Type B pancreatic cell (in vitro differentiated cells): ENCODE measurements at regions not wholly inside any gene's neighbourhood (a gene's known extent, or its start where the extent isn't known, plus 50 kb on each side); places are given as distances from the start of the nearest gene placed in this dataset.

Experiments
- DNase-seq: peaks from one replicate; pipeline ENCODE4 v3.0.0; 2021; ENCODE audit warnings: mixed read lengths; ENCODE audit not compliant: unreplicated experiment; ENCODE audit errors: extremely low spot score
- H3K27ac Mint-ChIP-seq: 2 replicates; pipeline ENCODE4 v1.8.0; 2021; ENCODE audit warnings: mild to moderate bottlenecking, mixed read lengths
- H3K27me3 Mint-ChIP-seq: 2 replicates; pipeline ENCODE4 v1.8.0; 2021; ENCODE audit warnings: mixed read lengths
- H3K36me3 Mint-ChIP-seq: 2 replicates; pipeline ENCODE4 v1.8.0; 2021; ENCODE audit warnings: mixed read lengths
- H3K4me1 Mint-ChIP-seq: one replicate; pipeline ENCODE4 v1.8.0; 2021; ENCODE audit warnings: mixed read lengths; ENCODE audit not compliant: unreplicated experiment
- H3K4me3 Mint-ChIP-seq: 2 replicates; pipeline ENCODE4 v1.8.0; 2021; ENCODE audit warnings: mild to moderate bottlenecking, mixed read lengths
- H3K9me3 Mint-ChIP-seq: 2 replicates; pipeline ENCODE4 v1.8.0; 2021; ENCODE audit warnings: mixed read lengths
- TF ChIP-seq, protein P1 (sequence below): fragments of 200-600 bp; sonication (generic); conservative IDR thresholded peaks from 2 replicates; pipeline ENCODE4 v1.5.0; 2021; ENCODE audit warnings: antibody characterized with exemption, mild to moderate bottlenecking

DNA sequence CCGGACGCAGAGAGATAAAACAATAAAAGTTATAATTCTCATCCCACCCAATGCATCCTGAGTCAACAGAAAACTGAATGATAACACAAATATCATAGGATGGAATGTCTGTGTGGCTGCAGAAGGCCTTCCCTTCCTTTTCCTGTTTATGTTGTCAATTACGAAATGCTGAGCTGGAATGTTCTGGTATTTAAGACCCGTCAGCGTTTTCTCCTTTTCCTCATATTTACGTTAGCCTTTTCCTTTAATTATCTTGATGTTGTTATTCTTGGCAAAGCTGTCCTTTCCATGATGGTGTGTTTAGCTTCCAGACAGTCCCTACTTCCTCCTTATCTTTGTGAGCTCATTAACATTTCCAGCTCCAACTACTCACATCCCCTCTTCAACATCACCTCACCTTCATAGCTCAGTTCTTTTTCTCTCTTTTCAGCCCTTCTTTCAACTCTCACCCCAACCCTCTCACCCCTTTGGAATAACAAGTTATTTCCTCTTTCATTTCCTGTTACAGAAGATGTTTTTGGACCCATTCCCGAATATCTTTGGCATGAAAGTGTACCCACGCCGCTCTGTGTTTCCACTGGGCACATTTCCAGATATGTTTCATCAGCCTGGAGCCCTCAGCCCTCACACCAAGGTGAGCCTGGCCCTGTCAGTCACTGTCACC, 221.6 kb downstream of the NR2F1-AS1 start:
- H3K4me3 Mint-ChIP-seq: no peak overlapping the region
- no peaks in the 10 kb centered on the region for H3K36me3 Mint-ChIP-seq
- peaks cover 15% of the 10 kb centered on the region for H3K4me1 Mint-ChIP-seq
- peak overlapping the region; percentile 12 for H3K27ac Mint-ChIP-seq
- TF ChIP-seq, protein P1, sequence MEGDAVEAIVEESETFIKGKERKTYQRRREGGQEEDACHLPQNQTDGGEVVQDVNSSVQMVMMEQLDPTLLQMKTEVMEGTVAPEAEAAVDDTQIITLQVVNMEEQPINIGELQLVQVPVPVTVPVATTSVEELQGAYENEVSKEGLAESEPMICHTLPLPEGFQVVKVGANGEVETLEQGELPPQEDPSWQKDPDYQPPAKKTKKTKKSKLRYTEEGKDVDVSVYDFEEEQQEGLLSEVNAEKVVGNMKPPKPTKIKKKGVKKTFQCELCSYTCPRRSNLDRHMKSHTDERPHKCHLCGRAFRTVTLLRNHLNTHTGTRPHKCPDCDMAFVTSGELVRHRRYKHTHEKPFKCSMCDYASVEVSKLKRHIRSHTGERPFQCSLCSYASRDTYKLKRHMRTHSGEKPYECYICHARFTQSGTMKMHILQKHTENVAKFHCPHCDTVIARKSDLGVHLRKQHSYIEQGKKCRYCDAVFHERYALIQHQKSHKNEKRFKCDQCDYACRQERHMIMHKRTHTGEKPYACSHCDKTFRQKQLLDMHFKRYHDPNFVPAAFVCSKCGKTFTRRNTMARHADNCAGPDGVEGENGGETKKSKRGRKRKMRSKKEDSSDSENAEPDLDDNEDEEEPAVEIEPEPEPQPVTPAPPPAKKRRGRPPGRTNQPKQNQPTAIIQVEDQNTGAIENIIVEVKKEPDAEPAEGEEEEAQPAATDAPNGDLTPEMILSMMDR: no peak
- no peaks in the 10 kb centered on the region for H3K9me3 Mint-ChIP-seq
- H3K27me3 Mint-ChIP-seq: peaks cover 2% of the 10 kb centered on the region
- no peak for DNase-seq

DNA sequence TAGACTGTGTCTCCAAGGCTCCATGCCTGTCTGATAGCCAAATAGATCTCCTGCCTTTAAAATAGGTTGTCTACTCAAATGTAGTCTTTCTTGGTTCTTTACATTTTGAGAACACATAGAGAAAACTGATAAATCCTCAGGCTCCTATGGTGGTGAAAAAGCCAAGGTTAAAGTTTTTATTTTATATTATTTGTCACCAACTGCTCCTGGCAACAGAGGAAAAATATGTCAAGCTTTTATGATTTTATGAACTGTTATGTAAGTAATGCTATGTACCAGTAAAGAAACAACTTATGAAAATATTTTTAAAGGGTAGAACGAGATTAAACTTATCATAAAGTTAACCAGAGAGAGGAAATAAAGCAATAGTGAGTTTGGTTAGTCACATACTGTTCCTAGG, 222.8 kb downstream of the NR2F1-AS1 start:
- H3K4me3 Mint-ChIP-seq: no peak overlapping the region
- TF ChIP-seq, protein P1: no peak
- no peak for DNase-seq
- no peak overlapping the region for H3K27ac Mint-ChIP-seq
- H3K27me3 Mint-ChIP-seq: peaks cover 2% of the 10 kb centered on the region
- H3K9me3 Mint-ChIP-seq: no peaks in the 10 kb centered on the region
- H3K36me3 Mint-ChIP-seq: no peaks in the 10 kb centered on the region
- peaks cover 10% of the 10 kb centered on the region for H3K4me1 Mint-ChIP-seq

DNA sequence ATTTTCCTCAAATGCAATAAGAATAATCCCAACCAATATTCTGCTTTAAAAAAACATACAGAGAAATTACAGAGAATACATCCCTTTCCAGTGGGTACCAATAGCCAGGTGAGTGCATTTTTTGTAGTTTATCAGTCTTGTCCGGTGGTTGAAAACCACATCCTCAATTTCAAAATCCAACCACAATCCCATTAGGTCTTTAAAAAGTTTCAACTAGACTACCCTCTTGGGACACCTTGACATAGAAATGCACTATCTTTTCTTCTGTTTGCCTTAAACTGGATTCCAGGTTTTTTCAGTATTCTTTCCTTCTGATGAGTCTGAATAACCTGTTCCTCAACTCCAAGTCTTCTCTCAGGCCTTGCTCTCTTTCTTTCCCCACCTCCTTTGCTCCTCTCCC, 223.3 kb downstream of the NR2F1-AS1 start:
- Mint-ChIP-seq H3K36me3 (no peaks in the 10 kb centered on the region), H3K4me1 (peaks cover 10% of the 10 kb centered on the region), H3K4me3 (no peak overlapping the region), H3K27ac (no peak overlapping the region), H3K27me3 (peaks cover 2% of the 10 kb centered on the region), H3K9me3 (no peaks in the 10 kb centered on the region)
- TF ChIP-seq, protein P1: no peak
- DNase-seq: no peak

DNA sequence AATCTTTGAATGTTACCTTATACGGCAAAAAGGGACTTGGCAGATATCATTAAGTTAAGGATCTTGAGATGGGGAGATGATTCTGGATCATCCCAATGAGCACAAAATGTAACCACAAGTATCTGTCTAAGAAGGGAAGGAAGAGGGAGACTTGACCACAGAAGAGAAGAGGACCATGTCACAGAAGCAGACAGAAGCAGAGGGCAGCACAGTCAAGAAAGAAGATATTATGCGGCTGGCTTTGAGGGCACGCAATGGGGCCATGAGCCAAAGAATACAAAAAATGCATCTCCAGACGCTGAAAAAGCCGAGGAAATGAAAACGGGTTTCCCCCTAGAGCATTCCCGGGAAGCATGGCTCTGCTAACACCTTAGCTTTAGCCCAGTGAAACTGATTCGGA, 225.3 kb downstream of the NR2F1-AS1 start:
- TF ChIP-seq, protein P1: no peak
- peaks cover 2% of the 10 kb centered on the region for H3K27me3 Mint-ChIP-seq
- DNase-seq: no peak
- peaks cover 3% of the 10 kb centered on the region for H3K9me3 Mint-ChIP-seq
- no peak overlapping the region for H3K4me3 Mint-ChIP-seq
- H3K27ac Mint-ChIP-seq: no peak overlapping the region
- H3K36me3 Mint-ChIP-seq: no peaks in the 10 kb centered on the region
- H3K4me1 Mint-ChIP-seq: peaks cover 10% of the 10 kb centered on the region

DNA sequence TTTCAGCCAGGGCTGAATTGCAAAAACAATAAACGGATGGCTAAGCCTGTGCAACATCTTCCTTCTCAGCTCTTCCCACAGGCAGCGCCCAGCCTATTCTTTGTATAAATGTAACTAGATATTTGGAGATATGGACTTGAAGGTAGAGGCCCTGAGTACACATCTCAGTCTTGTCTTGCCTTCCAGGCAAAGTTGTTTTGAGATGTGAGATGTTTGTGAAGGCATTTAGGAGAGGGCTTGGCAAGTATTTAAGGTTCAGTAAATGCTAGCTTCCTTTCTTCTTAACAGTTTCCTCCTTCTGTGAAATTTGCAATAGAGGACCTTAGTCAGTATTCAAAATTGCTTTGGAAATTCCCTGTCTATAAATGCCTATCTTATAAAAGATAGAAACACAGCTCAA, 228.8 kb downstream of the NR2F1-AS1 start:
- no peak overlapping the region for H3K27ac Mint-ChIP-seq

More for the DNA sequence above, 228.8 kb downstream of the NR2F1-AS1 start:
- Mint-ChIP-seq H3K27me3 (no peaks in the 10 kb centered on the region), H3K36me3 (no peaks in the 10 kb centered on the region), H3K4me1 (no peaks in the 10 kb centered on the region), H3K9me3 (peaks cover 3% of the 10 kb centered on the region), H3K4me3 (no peak overlapping the region)
- TF ChIP-seq, protein P1: no peak
- no peak for DNase-seq
